ENCODE measurements at regions not wholly inside any gene's neighbourhood (a gene's known extent, or its start where the extent isn't known, plus 50 kb on each side); places are given as distances from the start of the nearest gene placed in this dataset.

DNA sequence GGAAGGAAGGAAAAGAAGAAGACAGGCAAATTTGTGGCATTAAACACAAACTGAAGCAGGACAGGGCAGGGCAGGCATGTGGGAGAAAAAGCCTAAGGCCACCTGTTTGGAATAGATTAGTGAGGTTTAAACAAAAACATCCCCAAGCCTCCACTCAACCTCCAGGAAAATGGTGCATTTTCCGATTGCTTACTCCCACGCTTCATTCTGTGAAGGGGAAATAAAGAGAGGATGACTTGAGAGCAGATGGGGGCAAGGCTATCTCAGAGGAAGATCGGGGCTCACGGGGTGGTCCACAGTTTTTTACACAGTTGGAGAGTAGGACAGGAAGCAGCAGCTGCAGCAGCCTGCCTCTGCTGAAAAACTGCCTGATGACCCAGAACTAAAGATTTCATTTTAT is 250.9 kb downstream of the DUSP6 start:
- TF ChIP-seq, protein P1, sequence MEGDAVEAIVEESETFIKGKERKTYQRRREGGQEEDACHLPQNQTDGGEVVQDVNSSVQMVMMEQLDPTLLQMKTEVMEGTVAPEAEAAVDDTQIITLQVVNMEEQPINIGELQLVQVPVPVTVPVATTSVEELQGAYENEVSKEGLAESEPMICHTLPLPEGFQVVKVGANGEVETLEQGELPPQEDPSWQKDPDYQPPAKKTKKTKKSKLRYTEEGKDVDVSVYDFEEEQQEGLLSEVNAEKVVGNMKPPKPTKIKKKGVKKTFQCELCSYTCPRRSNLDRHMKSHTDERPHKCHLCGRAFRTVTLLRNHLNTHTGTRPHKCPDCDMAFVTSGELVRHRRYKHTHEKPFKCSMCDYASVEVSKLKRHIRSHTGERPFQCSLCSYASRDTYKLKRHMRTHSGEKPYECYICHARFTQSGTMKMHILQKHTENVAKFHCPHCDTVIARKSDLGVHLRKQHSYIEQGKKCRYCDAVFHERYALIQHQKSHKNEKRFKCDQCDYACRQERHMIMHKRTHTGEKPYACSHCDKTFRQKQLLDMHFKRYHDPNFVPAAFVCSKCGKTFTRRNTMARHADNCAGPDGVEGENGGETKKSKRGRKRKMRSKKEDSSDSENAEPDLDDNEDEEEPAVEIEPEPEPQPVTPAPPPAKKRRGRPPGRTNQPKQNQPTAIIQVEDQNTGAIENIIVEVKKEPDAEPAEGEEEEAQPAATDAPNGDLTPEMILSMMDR (IDR thresholded peaks at IDR 0.05): no peak

DNA sequence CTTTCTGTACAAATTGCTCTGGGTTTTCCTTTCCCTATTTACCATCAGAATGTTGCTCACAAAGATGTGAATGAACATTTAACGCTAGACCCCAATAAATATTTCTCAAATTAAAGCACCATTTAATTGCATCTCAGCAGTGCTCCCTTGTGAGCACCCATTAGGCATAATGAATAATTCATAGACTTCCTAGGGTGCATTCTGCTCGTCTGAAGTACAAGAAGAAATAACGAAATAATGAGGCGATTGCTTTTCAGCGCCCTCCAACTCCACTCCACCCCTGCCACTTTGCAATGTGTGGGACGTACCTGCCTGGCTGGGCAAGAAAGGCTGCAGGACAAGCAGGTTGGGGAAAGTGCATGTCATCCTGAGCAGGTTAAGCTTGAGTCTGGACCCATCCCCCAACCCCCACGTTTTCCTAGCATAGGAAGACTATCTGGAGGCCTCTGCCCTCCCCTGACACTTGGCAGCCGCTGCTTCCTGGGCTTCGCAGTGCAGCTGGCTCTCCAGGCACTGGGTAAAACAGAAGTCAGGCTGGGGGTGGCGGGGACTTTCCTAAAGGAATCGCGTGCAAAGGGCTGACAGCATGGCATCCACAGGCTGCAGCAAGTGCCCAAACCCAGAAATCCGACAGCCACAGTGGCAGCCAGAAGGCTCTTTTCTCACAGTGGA is 253.7 kb downstream of the DUSP6 start:
- TF ChIP-seq, protein P1 (IDR thresholded peaks at IDR 0.05): no peak

DNA sequence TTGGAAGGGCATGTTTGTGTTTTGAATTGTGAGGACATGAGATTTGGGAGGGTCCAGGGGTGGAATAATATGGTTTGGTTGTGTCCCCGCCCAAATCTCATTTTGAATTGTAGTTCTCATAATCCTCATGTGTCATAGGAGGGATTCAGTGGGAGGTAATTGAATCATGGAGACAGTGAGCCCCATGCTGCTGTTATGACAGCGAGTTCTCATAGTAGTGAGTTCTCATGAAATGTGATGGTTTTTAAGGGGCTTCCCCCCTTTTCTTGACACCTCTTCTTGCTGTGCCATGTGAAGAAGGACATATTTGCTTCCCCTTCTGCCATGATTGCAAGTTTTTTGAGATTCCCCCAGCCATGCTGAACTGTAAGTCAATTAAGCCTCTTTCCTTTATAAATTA is 260.0 kb downstream of the DUSP6 start:
- TF ChIP-seq, protein P1 (IDR thresholded peaks at IDR 0.05): no peak

DNA sequence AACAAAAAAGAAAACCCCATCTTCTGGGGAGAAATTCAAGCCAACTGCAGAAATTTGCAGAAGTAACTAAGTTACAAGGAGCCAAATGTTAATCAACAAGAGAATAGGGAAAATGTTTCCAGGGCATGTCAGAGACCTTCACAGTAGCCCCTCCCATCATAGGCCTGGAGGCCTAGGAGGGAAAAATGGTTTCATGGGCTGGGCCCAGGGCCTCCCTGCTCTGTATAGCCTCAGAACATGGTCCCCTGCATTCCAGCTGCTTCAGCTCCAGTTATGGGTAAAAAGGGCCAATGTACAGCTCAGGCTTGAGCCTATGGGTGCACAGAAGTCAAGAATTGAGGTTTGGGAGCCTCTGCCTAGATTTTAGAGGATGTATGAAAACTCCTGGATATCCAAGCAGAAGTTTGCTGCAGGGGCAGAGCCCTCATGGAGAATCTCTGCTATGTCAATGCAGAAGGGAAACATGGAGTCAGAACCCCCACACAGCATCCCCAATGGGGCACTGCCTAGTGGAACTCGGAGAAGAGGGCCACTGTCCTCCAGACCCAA is 260.9 kb downstream of the DUSP6 start:
- TF ChIP-seq, protein P1 (IDR thresholded peaks at IDR 0.05): no peak

DNA sequence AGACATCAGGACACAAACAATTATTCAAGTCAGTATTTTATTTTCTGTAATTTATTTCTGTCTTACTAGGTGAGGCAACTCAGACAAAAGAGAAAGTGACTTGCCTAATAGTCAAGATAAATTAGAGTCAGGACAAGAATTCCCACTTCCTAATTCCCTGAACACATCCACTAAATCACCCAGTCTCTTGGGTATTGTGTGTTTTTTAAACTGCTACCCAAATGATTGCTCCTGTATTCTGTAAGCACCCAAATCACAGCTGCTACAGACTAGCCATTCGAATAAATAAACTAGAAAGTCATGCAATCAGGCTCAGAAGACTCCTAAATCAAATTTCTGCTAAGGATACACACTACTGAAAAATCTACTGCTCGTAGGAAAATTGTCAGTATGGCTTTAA is 263.0 kb downstream of the DUSP6 start:
- TF ChIP-seq, protein P1 (IDR thresholded peaks at IDR 0.05): no peak

DNA sequence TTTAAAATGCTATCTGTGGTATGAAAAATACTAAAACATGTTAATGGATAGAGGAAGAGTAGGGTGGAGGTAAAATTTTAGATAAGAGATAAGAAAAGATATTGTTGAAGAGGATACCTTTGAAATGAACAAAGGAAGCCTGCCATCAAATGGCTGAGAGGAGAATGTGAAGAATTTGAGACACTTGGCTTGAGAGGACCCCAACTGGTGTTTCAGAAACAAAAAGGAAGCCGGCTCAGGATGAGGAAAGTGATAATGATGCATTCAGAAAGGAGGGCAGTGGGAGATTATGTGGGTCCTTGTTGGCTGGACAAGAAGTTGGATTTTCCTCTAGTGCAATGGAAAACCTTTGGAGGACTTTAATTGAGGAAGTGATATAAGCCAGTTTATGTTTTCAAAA is 264.4 kb downstream of the DUSP6 start:
- TF ChIP-seq, protein P1 (IDR thresholded peaks at IDR 0.05): no peak

DNA sequence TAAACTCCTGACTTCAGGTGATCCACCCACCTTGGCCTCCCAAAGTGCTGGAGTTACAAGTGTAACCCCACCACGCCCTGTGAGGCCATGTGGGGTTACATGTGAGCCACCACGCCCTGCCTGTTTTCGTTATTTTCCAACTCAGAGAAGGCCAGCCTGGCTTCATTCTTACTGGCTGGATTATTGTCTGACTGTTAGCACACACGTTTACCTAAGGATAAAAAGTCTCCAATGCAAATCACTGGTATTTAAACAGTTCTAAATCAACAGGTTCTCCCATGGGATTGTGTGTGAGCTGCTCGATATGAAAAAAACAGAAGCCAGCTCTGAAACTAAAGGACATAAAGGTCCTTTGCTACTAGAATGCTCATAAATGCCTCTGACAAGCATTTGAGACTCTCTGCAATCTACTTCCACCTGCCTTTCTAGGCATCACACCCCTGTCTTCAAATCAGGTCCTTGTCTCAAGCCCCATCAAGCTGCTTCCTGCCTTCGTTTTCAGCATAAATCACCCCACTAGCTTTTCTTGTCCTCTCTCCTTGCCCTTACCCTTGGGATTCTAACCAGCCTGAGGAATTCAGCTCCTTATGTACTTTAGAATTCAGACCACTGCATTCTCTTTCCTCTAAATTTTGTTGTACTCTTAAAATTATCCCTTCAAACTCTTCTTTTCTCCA is 265.0 kb downstream of the DUSP6 start:
- TF ChIP-seq, protein P1 (IDR thresholded peaks at IDR 0.05): no peak
